ENCODE measurements at regions not wholly inside any gene's neighbourhood (a gene's known extent, or its start where the extent isn't known, plus 50 kb on each side); places are given as distances from the start of the nearest gene placed in this dataset.
"Not testable (repeated sequence)": the region's sequence is repeated elsewhere in the genome, so short reads cannot be mapped to it uniquely, and the experiment has no call there.

- no peak for DNase-seq
Measured at GRCh38 chr13:38283346-38283745, 66.3 kb upstream of the UFM1 start.

- DNase-seq: no peak
Measured at GRCh38 chr13:38265132-38265497, 84.5 kb upstream of the UFM1 start.

GRCh38 chr13:38264363-38265131 lies 85.1 kb upstream of the UFM1 start:
- no peak for DNase-seq

- DNase-seq: no peak
Measured at GRCh38 chr13:38262211-38262610, 87.4 kb upstream of the UFM1 start.

- no peak for DNase-seq
Measured at GRCh38 chr13:38255600-38255999, 94.1 kb upstream of the UFM1 start.

DNA sequence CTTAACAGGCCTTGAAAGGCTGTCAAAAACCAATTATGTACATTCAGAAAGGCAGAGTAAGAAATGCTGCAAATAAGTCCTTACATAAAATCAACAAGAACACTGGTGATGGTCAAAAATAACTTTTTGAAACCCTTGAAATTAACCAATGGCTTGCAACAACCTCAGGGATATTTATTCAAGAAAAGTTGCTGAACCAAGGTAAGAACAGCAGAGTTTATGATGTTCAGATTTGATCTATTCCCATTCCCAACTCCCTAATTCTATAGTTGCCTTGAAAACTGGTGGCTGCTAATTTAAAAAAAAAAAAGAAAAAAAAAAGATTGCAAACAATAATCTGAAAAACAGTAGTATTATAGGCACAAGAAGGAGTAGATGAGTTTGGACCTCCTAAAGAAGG lies 109.8 kb upstream of the UFM1 start:
- no peak for DNase-seq

GRCh38 chr13:38228322-38228721 lies 121.3 kb upstream of the UFM1 start:
- DNase-seq: no peak

DNA sequence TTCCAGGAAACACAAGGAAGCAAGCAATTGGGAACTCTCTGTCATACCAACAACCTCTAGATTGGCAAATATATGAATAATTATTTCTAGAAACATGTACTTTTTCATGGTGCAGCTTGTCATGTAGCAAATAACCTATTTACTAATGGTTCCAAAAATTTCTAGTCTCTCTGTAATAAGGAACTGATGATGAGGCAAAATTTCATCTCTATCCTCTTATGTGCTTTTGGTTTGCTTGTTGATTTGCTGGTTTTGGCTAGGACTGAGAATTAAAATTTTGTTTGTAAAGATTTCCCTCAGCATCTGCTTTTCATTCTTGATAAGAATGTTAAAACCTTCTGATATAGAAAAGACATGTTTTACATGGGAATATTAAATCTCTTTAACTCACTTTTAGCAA lies 123.2 kb upstream of the UFM1 start:
- DNase-seq: no peak

DNA sequence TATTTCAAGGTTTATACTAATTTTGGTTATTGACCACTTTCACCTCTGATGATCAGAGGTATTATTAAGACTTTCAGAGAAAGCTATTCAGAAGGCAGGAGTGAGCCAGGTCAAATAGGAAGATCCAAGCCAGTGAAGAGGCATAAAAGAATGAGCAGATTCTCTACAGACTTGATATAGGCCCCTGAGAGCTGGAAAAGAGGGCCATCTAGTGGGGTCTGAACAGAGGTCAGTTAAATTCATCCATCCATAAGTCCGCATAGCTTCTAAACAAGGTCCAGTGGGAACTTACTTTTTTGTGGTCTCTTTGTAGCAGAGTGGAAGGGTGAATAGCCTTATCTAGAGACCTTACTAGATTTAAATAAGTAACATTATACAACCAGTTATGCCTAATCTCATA lies 126.6 kb upstream of the UFM1 start:
- DNase-seq: peak in 1 of 56 donors; percentile 1

- not testable (repeated sequence) for DNase-seq
Measured at GRCh38 chr13:38221120-38221519, 128.5 kb upstream of the UFM1 start.

DNA sequence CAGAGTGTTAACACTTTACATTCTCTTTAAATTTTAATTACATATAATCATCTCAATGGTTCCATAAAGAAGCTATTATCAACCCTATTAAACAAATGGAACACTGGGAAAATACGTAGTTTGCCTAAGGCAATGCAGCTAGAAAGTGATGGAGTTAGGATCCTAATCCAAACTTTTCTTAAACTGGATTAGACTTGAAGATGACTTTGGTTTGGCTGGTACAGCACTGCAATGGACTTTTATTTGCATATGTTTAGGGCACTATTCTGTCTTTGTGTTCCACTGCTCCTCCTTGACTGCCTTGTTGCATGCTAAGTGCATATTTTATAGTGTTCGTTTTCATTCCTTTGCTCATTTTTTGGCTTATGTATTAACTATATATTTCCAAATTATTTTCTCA lies 133.5 kb upstream of the UFM1 start:
- no peak for DNase-seq

DNA sequence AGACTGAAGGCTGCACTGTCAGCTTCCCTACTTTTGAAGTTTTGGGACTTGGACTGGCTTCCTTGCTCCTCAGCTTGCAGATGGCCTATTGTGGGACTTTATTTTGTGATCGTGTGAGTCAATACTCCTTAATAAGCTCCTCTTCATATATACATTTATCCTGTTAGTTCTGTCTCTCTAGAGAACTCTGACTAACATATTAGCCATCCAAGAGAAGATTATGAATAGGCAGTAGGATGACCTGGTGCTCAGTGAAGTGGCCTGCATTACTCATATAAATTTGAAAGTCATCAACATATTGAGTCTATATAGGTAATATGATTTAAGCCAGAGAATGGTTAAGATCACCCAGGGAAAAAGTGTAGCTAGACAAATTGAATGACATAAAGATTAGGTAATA lies 136.3 kb upstream of the UFM1 start:
- no peak for DNase-seq

- no peak for DNase-seq
Measured at GRCh38 chr13:38210928-38211596, 138.6 kb upstream of the UFM1 start.

GRCh38 chr13:38204556-38204955 lies 145.1 kb upstream of the UFM1 start:
- DNase-seq: no peak

GRCh38 chr13:38202740-38203139 lies 146.9 kb upstream of the UFM1 start:
- DNase-seq: no peak

DNA sequence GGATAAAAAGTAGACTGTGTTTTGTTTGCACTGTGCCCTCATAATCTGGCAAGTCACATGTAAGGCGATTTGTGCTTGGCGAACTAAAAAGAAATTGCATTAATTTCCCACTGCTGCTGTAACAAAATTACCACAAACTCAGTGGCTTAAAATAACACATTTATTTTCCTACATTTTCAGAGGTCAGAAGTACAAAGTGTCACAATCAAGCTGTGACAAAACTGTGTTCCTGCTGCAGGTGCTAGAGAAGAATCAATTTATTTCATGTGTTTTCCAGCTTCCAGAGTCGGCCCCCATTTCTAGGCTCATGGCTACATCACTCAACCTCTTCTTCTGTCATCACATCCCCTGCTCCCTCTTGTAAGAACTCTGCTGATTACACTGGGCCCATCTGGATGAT lies 158.6 kb upstream of the UFM1 start:
- no peak for DNase-seq

DNA sequence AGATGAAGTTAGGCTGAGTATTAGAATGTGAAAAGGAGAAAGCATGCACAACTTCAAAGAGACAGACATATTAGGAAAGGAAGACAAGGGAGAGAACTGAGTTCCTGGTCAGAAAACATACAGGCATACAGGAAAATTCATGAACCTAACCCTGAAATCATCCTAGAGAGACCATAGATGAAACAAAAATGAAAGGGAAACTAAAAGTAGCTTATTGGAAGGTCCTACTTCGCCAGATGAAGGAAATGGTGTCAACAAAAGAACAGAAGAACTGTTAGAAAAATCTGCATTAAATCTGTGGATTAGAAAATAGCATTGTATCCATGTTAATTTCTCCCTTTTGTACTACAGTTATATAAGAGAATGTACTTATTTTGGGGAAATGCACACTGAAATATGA lies 169.0 kb upstream of the UFM1 start:
- no peak for DNase-seq

GRCh38 chr13:38180126-38180525 lies 169.5 kb upstream of the UFM1 start:
- no peak for DNase-seq

- no peak for DNase-seq
Measured at GRCh38 chr13:38176664-38177063, 173.0 kb upstream of the UFM1 start.

GRCh38 chr13:38173403-38173802 lies 176.2 kb upstream of the UFM1 start:
- no peak for DNase-seq

DNA sequence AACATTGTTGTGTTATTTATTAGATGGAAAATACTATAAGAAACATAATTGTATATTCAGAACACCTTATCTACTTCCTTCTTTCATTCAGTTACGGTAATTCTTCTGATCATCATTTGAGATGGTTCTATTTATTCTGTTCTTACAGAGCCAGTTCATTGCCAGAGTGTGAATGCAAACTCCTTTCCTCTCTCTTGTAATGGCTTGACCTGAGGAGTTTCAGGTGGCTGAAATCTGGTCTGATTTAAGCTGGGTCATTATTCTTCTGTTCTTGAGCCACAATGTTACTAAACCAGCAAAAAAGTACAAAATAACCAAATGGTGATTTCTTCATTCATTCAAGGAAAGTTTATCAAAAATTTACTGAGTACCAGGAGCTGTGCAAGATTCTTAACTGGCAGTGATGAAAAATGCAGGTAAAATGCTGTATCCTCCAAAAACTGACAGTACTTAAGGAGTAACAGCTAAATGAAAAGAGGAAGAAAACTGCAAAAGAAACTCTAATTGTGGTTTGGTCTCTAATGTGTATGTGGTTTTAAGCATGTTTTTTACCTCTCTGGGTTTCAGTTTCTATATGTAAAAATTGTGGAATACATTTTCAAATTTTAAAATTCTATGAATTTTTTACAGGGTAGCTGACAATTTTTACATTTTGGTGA lies 182.4 kb upstream of the UFM1 start:
- no peak for DNase-seq

- DNase-seq: no peak
Measured at GRCh38 chr13:38166116-38166515, 183.5 kb upstream of the UFM1 start.

DNA sequence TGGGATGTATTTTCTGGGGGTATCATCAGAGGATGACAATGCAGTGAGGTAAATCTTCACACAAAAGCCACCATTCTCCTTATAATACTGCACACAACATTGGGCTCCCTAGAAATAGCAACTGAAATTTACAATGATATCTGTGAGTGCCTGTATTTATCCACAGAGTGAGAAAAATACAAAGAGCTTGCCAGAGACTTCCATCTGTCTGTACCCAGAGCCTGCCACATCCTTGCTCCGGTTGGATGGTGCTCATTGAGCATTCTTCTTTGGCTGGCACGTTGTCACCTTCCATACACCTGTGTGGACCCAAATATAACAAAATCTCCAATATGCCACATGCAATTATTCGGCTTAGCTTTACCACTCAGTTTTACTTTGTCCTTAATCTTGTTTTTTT lies 189.5 kb upstream of the UFM1 start:
- no peak for DNase-seq

All from nucleus accumbens (tissue), 56 donors.